GM23338 (cell line): ENCODE measurements at regions not wholly inside any gene's neighbourhood (a gene's known extent, or its start where the extent isn't known, plus 50 kb on each side); places are given as distances from the start of the nearest gene placed in this dataset.

Experiments used
- ATAC-seq: fragments of 200-7000 bp; cut with Tn5 transposase; 3 replicates; pipeline ENCODE4 v1.9.1; 2020
- DNase-seq: peaks from one replicate; pipeline ENCODE4 v3.0.0-alpha.2; 2015; ENCODE audit warnings: low spot score
- H2AFZ ChIP-seq: fragments of 200-600 bp; sonication (generic); 2 replicates; pipeline ENCODE4 v1.8.0; 2016; ENCODE audit warnings: antibody characterized with exemption, mild to moderate bottlenecking, moderate library complexity
- H3F3A ChIP-seq: fragments of 200-600 bp; sonication (generic); replicated peaks from 2 replicates; pipeline ENCODE4 v1.8.0; 2017; ENCODE audit warnings: antibody characterized with exemption, mixed run types, low read depth
- H3K27ac ChIP-seq: fragments of 200-600 bp; sonication (generic); 2 replicates; pipeline ENCODE4 v1.6.1; 2016; ENCODE audit warnings: low read depth
- H3K27me3 ChIP-seq: fragments of 200-600 bp; sonication (generic); 2 replicates; pipeline ENCODE4 v1.8.0; 2016; ENCODE audit warnings: mild to moderate bottlenecking, mixed run types, moderate library complexity; ENCODE audit not compliant: insufficient read depth
- H3K36me3 ChIP-seq: fragments of 200-600 bp; sonication (generic); 2 replicates; pipeline ENCODE4 v1.8.0; 2016; ENCODE audit warnings: mild to moderate bottlenecking; ENCODE audit not compliant: insufficient read depth
- H3K4me1 ChIP-seq: fragments of 200-600 bp; sonication (generic); 2 replicates; pipeline ENCODE4 v1.8.0; 2016; ENCODE audit warnings: mild to moderate bottlenecking, moderate library complexity; ENCODE audit not compliant: insufficient read depth
- H3K4me2 ChIP-seq: fragments of 200-600 bp; sonication (generic); 2 replicates; pipeline ENCODE4 v1.7.1; 2017; ENCODE audit warnings: mixed run types
- H3K4me3 ChIP-seq: fragments of 200-600 bp; sonication (generic); 2 replicates; pipeline ENCODE4 v1.6.1; 2016; ENCODE audit warnings: mixed run types
- H3K79me2 ChIP-seq: fragments of 200-600 bp; sonication (generic); replicated peaks from 2 replicates; pipeline ENCODE4 v1.8.0; 2017; ENCODE audit warnings: mild to moderate bottlenecking; ENCODE audit not compliant: insufficient read depth
- H3K9me2 ChIP-seq: fragments of 200-600 bp; sonication (generic); 2 replicates; pipeline ENCODE4 v1.8.0; 2017; ENCODE audit not compliant: insufficient read depth
- H4K20me1 ChIP-seq: fragments of 200-600 bp; sonication (generic); replicated peaks from 2 replicates; pipeline ENCODE4 v1.8.0; 2017; ENCODE audit warnings: mild to moderate bottlenecking; ENCODE audit not compliant: insufficient read depth
- H3K27ac Mint-ChIP-seq: 2 replicates; pipeline ENCODE4 v1.8.0; 2020; ENCODE audit warnings: inconsistent platforms, mild to moderate bottlenecking, moderate library complexity, mixed read lengths
- H3K27me3 Mint-ChIP-seq: 3 replicates; pipeline ENCODE4 v1.8.0; 2022; ENCODE audit warnings: low read depth, mild to moderate bottlenecking, moderate library complexity, mixed read lengths, inconsistent platforms; ENCODE audit not compliant: insufficient read depth, poor library complexity
- H3K36me3 Mint-ChIP-seq: 3 replicates; pipeline ENCODE4 v1.8.0; 2021; ENCODE audit warnings: low read depth, mild to moderate bottlenecking, inconsistent platforms, moderate library complexity, mixed read lengths
- H3K4me1 Mint-ChIP-seq: 3 replicates; pipeline ENCODE4 v1.8.0; 2020; ENCODE audit warnings: mild to moderate bottlenecking, inconsistent platforms, mixed read lengths
- H3K4me3 Mint-ChIP-seq: 3 replicates; pipeline ENCODE4 v1.8.0; 2021; ENCODE audit warnings: moderate library complexity, mild to moderate bottlenecking, inconsistent platforms, mixed read lengths
- H3K9me3 Mint-ChIP-seq: 3 replicates; pipeline ENCODE4 v1.8.0; 2020; ENCODE audit warnings: moderate library complexity, mild to moderate bottlenecking, inconsistent platforms, mixed read lengths
- CREB1 ChIP-seq: fragments of 250-450 bp; sonication (Bioruptor Pico); IDR thresholded peaks from 2 replicates; pipeline ENCODE4 v1.5.0; 2020; ENCODE audit warnings: low read depth, mild to moderate bottlenecking, moderate library complexity
- EZH2 ChIP-seq: fragments of 200-600 bp; sonication (generic); IDR thresholded peaks from one replicate; pipeline ENCODE4 v1.8.0; 2017; ENCODE audit warnings: antibody characterized with exemption, mild to moderate bottlenecking, low read depth; ENCODE audit not compliant: unreplicated experiment
- EZH2phosphoT487 ChIP-seq: fragments of 200-600 bp; sonication (generic); IDR thresholded peaks from one replicate; pipeline ENCODE4 v1.8.1; 2018; ENCODE audit warnings: antibody characterized with exemption; ENCODE audit not compliant: unreplicated experiment
- JUNB ChIP-seq: IDR thresholded peaks from one replicate; pipeline ENCODE4 v1.6.1; 2016; ENCODE audit warnings: antibody characterized with exemption; ENCODE audit not compliant: unreplicated experiment
- NANOG ChIP-seq: IDR thresholded peaks from 2 replicates; pipeline ENCODE4 v1.6.1; 2016; ENCODE audit warnings: antibody characterized with exemption, borderline replicate concordance
- POLR2AphosphoS5 ChIP-seq: IDR thresholded peaks from 2 replicates; pipeline ENCODE4 v1.6.1; 2016; ENCODE audit warnings: antibody characterized with exemption, low read depth
- REST ChIP-seq: IDR thresholded peaks from one replicate; pipeline ENCODE4 v1.6.1; 2018; ENCODE audit warnings: antibody characterized with exemption; ENCODE audit not compliant: unreplicated experiment
- STAT1 ChIP-seq: IDR thresholded peaks from one replicate; pipeline ENCODE4 v1.6.1; 2016; ENCODE audit warnings: antibody characterized with exemption; ENCODE audit not compliant: unreplicated experiment
- ZNF114 ChIP-seq: fragments of 250-450 bp; sonication (Bioruptor Pico); IDR thresholded peaks from 2 replicates; pipeline ENCODE4 v1.5.0; 2020; ENCODE audit warnings: mild to moderate bottlenecking, moderate library complexity
- ZNF331 ChIP-seq: fragments of 250-450 bp; sonication (Bioruptor Pico); IDR thresholded peaks from 2 replicates; pipeline ENCODE4 v1.5.0; 2020; ENCODE audit warnings: low read depth, mild to moderate bottlenecking, moderate library complexity
- TF ChIP-seq, protein P1 (sequence below), 2 experiments: fragments of 200-600 bp in 1 of 2; sonication (generic) in 1 of 2; conservative IDR thresholded peaks; 2 replicates each; pipeline versions ENCODE4 v1.5.1 to v1.6.1; 2016 to 2017; ENCODE audit warnings: antibody characterized with exemption in 2 of 2, low read depth in 2 of 2, mild to moderate bottlenecking in 2 of 2, moderate library complexity in 1 of 2

DNA sequence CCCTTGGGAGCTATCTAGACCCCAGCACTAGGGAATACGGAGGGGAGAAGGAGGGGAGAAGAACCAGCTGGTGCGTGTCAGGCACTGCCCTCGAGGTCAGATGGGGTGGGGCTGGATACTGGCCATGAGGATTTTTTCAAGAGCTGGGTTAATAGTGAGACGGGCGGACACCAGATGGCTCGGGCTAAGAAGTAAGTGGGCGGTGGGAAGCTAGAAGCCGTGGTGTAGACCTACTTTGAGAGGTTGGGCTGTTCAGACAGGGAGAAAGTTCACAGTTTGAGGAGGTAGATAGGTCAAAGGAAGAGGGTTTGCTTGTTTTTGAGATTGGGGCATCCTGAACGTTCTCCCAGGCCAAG, 303.8 kb downstream of the SEC14L1 start (continued):
- no peak for TF ChIP-seq REST
- TF ChIP-seq JUNB: no peak
- no peak for TF ChIP-seq ZNF331 (CRISPR knock-in tag)
- no peak for TF ChIP-seq ZNF114 (CRISPR knock-in tag)
- TF ChIP-seq NANOG: no peak
- no peak for TF ChIP-seq EZH2phosphoT487
- TF ChIP-seq CREB1 (CRISPR knock-in tag): no peak
- no peak for TF ChIP-seq EZH2

DNA sequence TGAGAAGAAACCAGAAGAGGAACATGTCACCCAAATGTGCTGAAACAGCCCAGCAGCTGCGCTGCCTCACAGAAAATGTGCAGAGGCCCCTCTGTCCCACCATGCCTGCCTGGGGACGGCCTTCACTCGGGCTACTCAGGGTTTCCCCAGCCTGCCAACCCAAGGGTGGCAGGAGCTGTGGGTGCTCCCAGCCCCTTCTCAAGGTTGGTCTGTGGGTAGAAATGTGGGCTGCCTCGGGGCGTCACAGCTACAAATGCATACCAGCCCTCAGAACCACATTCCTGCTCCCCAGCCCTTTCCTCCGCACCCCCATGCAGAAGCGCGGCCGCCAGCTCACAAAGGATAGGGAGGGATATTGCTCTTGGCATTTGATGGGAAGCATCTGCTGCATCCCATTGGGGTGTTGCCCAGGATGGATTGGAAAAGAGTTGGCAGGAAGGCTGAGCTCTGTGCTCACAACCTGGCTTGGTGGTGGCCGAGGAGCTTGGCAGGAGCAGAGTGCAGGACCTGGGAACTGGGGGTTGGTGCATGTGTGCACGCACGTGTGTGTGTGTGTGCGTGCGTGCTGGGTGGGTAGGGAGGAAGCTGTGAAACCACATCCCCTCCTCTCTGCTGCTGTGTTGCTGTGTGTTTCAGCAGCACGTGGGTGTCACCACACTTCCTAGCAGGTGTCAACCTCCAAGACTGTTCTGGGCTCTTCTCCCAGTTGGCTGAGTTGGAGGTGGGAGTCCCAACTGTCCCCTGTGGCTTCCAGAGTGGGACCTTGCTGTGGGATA, 304.4 kb downstream of the SEC14L1 start:
- Histone ChIP-seq H2AFZ (no peak overlapping the region), H3K4me1 (peaks cover 10% of the 10 kb centered on the region; the same call in 1 of the 2 replicates), H3F3A (no peaks in the 10 kb centered on the region), H3K36me3 (no peaks in the 10 kb centered on the region), H3K27me3 (no peaks in the 10 kb centered on the region), H4K20me1 (peaks cover 4% of the 10 kb centered on the region; the same call in 1 of the 2 replicates), H3K79me2 (peaks cover 53% of the 10 kb centered on the region), H3K9me2 (no peaks in the 10 kb centered on the region), H3K4me2 (no peak overlapping the region), H3K4me3 (no peak overlapping the region), H3K27ac (no peak overlapping the region)
- no peaks in the 10 kb centered on the region for H3K9me3 Mint-ChIP-seq
- no peak for DNase-seq
- no peak overlapping the region; the same call in 2 of the 3 replicates for H3K4me3 Mint-ChIP-seq
- peak overlapping the region; percentile 1; the same call in 1 of the 2 replicates for H3K27ac Mint-ChIP-seq
- H3K27me3 Mint-ChIP-seq: peaks cover 18% of the 10 kb centered on the region
- ATAC-seq: no peak
- peaks cover 37% of the 10 kb centered on the region for H3K4me1 Mint-ChIP-seq
- H3K36me3 Mint-ChIP-seq: no peaks in the 10 kb centered on the region; the same call in 2 of the 3 replicates
- no peak for TF ChIP-seq REST
- TF ChIP-seq NANOG: no peak
- TF ChIP-seq STAT1: no peak
- TF ChIP-seq POLR2AphosphoS5: no peak
- TF ChIP-seq ZNF114 (CRISPR knock-in tag): no peak
- TF ChIP-seq ZNF331 (CRISPR knock-in tag): no peak
- TF ChIP-seq, protein P1, sequence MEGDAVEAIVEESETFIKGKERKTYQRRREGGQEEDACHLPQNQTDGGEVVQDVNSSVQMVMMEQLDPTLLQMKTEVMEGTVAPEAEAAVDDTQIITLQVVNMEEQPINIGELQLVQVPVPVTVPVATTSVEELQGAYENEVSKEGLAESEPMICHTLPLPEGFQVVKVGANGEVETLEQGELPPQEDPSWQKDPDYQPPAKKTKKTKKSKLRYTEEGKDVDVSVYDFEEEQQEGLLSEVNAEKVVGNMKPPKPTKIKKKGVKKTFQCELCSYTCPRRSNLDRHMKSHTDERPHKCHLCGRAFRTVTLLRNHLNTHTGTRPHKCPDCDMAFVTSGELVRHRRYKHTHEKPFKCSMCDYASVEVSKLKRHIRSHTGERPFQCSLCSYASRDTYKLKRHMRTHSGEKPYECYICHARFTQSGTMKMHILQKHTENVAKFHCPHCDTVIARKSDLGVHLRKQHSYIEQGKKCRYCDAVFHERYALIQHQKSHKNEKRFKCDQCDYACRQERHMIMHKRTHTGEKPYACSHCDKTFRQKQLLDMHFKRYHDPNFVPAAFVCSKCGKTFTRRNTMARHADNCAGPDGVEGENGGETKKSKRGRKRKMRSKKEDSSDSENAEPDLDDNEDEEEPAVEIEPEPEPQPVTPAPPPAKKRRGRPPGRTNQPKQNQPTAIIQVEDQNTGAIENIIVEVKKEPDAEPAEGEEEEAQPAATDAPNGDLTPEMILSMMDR (conservative IDR thresholded peaks at IDR 0.05; ENCODE audit: low read depth in 2 of 2): no peak
